ENCODE measurements at regions not wholly inside any gene's neighbourhood (a gene's known extent, or its start where the extent isn't known, plus 50 kb on each side); places are given as distances from the start of the nearest gene placed in this dataset.

GRCh38 chr2:188664416-188664815, 309.8 kb upstream of the COL3A1 start:
- Histone ChIP-seq H3K36me3 (ENCODE audit: low read depth, missing control alignments) (no peaks in the 10 kb centered on the region), H3K4me1 (no peaks in the 10 kb centered on the region), H3K27ac (no peak overlapping the region), H3K27me3 (no peaks in the 10 kb centered on the region), H3K9me3 (no peaks in the 10 kb centered on the region), H3K4me3 (no peak overlapping the region)
- DNase-seq, result no peak
- TF ChIP-seq POLR2A (IDR thresholded peaks at IDR 0.05) (no peak), CTCF (IDR thresholded peaks at IDR 0.05) (no peak)
- intact Hi-C loops (cut with DNase I; ENCODE audit: low total_unique reads), result no loop called here
- WGBS, 2 donors, result 61 to 70% methylated on average over 2 of the region's 2 CpGs

- Histone ChIP-seq H3K9me3 (no peaks in the 10 kb centered on the region), H3K4me1 (no peaks in the 10 kb centered on the region), H3K36me3 (ENCODE audit: low read depth, missing control alignments) (no peaks in the 10 kb centered on the region), H3K4me3 (no peak overlapping the region), H3K27me3 (no peaks in the 10 kb centered on the region), H3K27ac (no peak overlapping the region)
- no peak for TF ChIP-seq CTCF (IDR thresholded peaks at IDR 0.05)
- TF ChIP-seq POLR2A (IDR thresholded peaks at IDR 0.05), result no peak
- no peak for DNase-seq
- 56 to 58% methylated on average over 3 of the region's 3 CpGs for WGBS, 2 donors
- intact Hi-C loops (cut with DNase I; ENCODE audit: low total_unique reads), result no loop called here
These were observed 309.1 kb upstream of the COL3A1 start for GRCh38 chr2:188664951-188665595.

- TF ChIP-seq CTCF (IDR thresholded peaks at IDR 0.05) (no peak), POLR2A (IDR thresholded peaks at IDR 0.05) (no peak)
- no peak for DNase-seq
- intact Hi-C loops (cut with DNase I; ENCODE audit: low total_unique reads), result no loop called here
- Histone ChIP-seq H3K4me3 (no peak overlapping the region), H3K4me1 (no peaks in the 10 kb centered on the region), H3K9me3 (no peaks in the 10 kb centered on the region), H3K27ac (no peak overlapping the region), H3K36me3 (ENCODE audit: low read depth, missing control alignments) (no peaks in the 10 kb centered on the region), H3K27me3 (no peaks in the 10 kb centered on the region)
These were observed 308.4 kb upstream of the COL3A1 start for GRCh38 chr2:188665727-188666304.

GRCh38 chr2:188666503-188666902, 307.7 kb upstream of the COL3A1 start:
- DNase-seq, result no peak
- no peaks in the 10 kb centered on the region for H3K27me3 ChIP-seq
- H3K36me3 ChIP-seq (ENCODE audit: low read depth, missing control alignments), result no peaks in the 10 kb centered on the region
- no peaks in the 10 kb centered on the region for H3K4me1 ChIP-seq
- H3K4me3 ChIP-seq, result no peak overlapping the region
- intact Hi-C loops (cut with DNase I; ENCODE audit: low total_unique reads), result no loop called here
- no peak overlapping the region for H3K27ac ChIP-seq
- TF ChIP-seq POLR2A (IDR thresholded peaks at IDR 0.05), result no peak
- TF ChIP-seq CTCF (IDR thresholded peaks at IDR 0.05), result no peak
- H3K9me3 ChIP-seq, result no peaks in the 10 kb centered on the region

All from testis (tissue), 2 donors.